Activated T-cell treated with anti-CD3 and anti-CD28 coated beads, Interleukin-2, amount 50 U/mL, for 72 hours (primary cell): ENCODE measurements at regions not wholly inside any gene's neighbourhood (a gene's known extent, or its start where the extent isn't known, plus 50 kb on each side); places are given as distances from the start of the nearest gene placed in this dataset.
A peak's percentile ranks its signal among the peaks of the same experiment; 100 is the strongest.

Experiments
- ATAC-seq, 2 donors: fragments of 150-1000 bp; cut with Tn5 transposase; replicated peaks in 1 of 2; 2 replicates each; pipeline ENCODE4 v1.10.0; 2021; ENCODE audit warnings: moderate library complexity in 2 of 2, mild to moderate bottlenecking in 1 of 2
- DNase-seq, 2 donors: peaks; one replicate each; pipeline ENCODE4 v3.0.0; 2021 to 2022; ENCODE audit warnings: mixed read lengths in 1 of 2
- H3K27ac Mint-ChIP-seq: one replicate; pipeline ENCODE4 v1.8.0; 2022; ENCODE audit warnings: mild to moderate bottlenecking, moderate library complexity, mixed read lengths
- H3K27me3 Mint-ChIP-seq: one replicate; pipeline ENCODE4 v1.8.0; 2022; ENCODE audit warnings: low read depth, mixed read lengths
- H3K36me3 Mint-ChIP-seq, 2 donors: one replicate each; pipeline ENCODE4 v1.8.0; 2022; ENCODE audit warnings: mixed read lengths in 2 of 2, mild to moderate bottlenecking in 1 of 2; ENCODE audit not compliant: insufficient read depth in 2 of 2
- H3K4me1 Mint-ChIP-seq: one replicate; pipeline ENCODE4 v1.8.0; 2022; ENCODE audit warnings: low read depth, mixed read lengths
- H3K4me3 Mint-ChIP-seq, 2 donors: one replicate each; pipeline ENCODE4 v1.8.0; 2022; ENCODE audit warnings: mild to moderate bottlenecking in 2 of 2, mixed read lengths in 2 of 2, moderate library complexity in 2 of 2
- H3K9me3 Mint-ChIP-seq, 2 donors: one replicate each; pipeline ENCODE4 v1.8.0; 2022; ENCODE audit warnings: mixed read lengths in 2 of 2

DNA sequence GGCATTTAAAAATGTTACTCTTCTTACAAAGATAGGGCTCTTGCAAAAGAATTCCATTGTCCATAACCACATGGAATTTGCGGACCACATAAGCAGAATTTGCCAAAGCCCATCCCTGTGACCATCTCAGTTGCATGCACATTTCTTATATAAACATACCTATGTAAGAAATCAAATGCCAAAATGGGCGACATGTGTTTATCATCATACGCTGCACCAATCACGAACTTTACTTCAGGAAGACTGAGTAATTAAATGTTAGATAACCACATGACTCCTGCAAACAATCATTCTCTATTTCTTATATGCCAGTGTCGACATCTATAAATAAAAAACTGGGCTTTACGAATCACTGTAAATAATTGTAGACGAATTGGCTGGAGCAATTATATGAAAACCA, 186.1 kb upstream of the RBMS1 start:
- no peak for ATAC-seq
- peaks cover 7% of the 10 kb centered on the region for H3K27me3 Mint-ChIP-seq
- H3K9me3 Mint-ChIP-seq: peaks cover 2 to 4% of the 10 kb centered on the region in 2 donors
- DNase-seq: no peak
- H3K36me3 Mint-ChIP-seq: peaks cover 0 to 2% of the 10 kb centered on the region in 2 donors
- no peak overlapping the region for H3K4me3 Mint-ChIP-seq
- H3K27ac Mint-ChIP-seq: peak overlapping the region; percentile 8
- no peaks in the 10 kb centered on the region for H3K4me1 Mint-ChIP-seq

- ATAC-seq (no peak), DNase-seq (no peak)
- no peaks in the 10 kb centered on the region for H3K4me1 Mint-ChIP-seq
- no peak overlapping the region for H3K4me3 Mint-ChIP-seq
- H3K27me3 Mint-ChIP-seq: peaks cover 7% of the 10 kb centered on the region
- peaks cover 0 to 2% of the 10 kb centered on the region in 2 donors for H3K36me3 Mint-ChIP-seq
- no peak overlapping the region for H3K27ac Mint-ChIP-seq
- peaks cover 2 to 4% of the 10 kb centered on the region in 2 donors for H3K9me3 Mint-ChIP-seq
Observed at GRCh38 chr2:160680294-160680693, 186.7 kb upstream of the RBMS1 start.

GRCh38 chr2:160680974-160681373, 187.4 kb upstream of the RBMS1 start:
- Mint-ChIP-seq H3K27me3 (peaks cover 7% of the 10 kb centered on the region), H3K4me1 (no peaks in the 10 kb centered on the region), H3K27ac (no peak overlapping the region), H3K9me3 (peaks cover 2 to 4% of the 10 kb centered on the region in 2 donors), H3K36me3 (peaks cover 0 to 2% of the 10 kb centered on the region in 2 donors), H3K4me3 (no peak overlapping the region)
- ATAC-seq: no peak
- DNase-seq: no peak

GRCh38 chr2:160683206-160683605, 189.6 kb upstream of the RBMS1 start:
- no peak for ATAC-seq
- Mint-ChIP-seq H3K4me3 (no peak overlapping the region), H3K27me3 (peaks cover 7% of the 10 kb centered on the region), H3K9me3 (peaks cover 2 to 4% of the 10 kb centered on the region in 2 donors), H3K27ac (no peak overlapping the region), H3K36me3 (peaks cover 0 to 2% of the 10 kb centered on the region in 2 donors), H3K4me1 (no peaks in the 10 kb centered on the region)
- DNase-seq: no peak

GRCh38 chr2:160687629-160688028, 194.0 kb upstream of the RBMS1 start:
- DNase-seq (no peak), ATAC-seq (no peak)
- H3K9me3 Mint-ChIP-seq: no peaks in the 10 kb centered on the region
- H3K4me1 Mint-ChIP-seq: no peaks in the 10 kb centered on the region
- no peaks in the 10 kb centered on the region for H3K36me3 Mint-ChIP-seq
- peaks cover 7% of the 10 kb centered on the region for H3K27me3 Mint-ChIP-seq
- no peak overlapping the region for H3K27ac Mint-ChIP-seq
- no peak overlapping the region for H3K4me3 Mint-ChIP-seq

- DNase-seq (no peak), ATAC-seq (no peak)
- Mint-ChIP-seq H3K27me3 (no peaks in the 10 kb centered on the region), H3K27ac (no peak overlapping the region), H3K4me3 (no peak overlapping the region), H3K36me3 (no peaks in the 10 kb centered on the region), H3K9me3 (peaks cover 0 to 2% of the 10 kb centered on the region in 2 donors), H3K4me1 (no peaks in the 10 kb centered on the region)
Observed at GRCh38 chr2:160689441-160689840, 195.8 kb upstream of the RBMS1 start.

- Mint-ChIP-seq H3K4me1 (no peaks in the 10 kb centered on the region), H3K27ac (no peak overlapping the region), H3K36me3 (no peaks in the 10 kb centered on the region), H3K9me3 (peaks cover 0 to 2% of the 10 kb centered on the region in 2 donors), H3K27me3 (no peaks in the 10 kb centered on the region), H3K4me3 (no peak overlapping the region)
- DNase-seq (no peak), ATAC-seq (no peak)
Observed at GRCh38 chr2:160694221-160694620, 200.6 kb upstream of the RBMS1 start.

DNA sequence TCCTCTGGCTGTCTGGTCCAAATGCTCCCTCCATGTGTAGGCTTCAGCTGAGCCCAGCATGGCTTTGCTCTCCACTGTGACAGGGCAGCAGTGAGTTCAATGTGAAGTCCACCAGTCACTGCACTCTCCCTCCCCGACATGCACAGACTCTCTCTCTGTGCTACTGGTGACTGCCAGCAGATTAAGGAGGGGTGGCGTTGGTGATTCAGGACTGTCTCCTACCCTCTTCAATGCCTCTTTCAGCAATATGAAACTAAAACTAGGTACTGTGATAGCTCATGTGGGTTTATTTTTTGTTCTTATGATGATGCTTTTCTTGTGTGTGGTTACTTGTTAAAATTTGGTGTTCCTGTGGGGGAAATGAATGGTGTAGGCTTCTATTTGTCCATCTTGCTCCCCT, 201.0 kb upstream of the RBMS1 start:
- no peak overlapping the region for H3K27ac Mint-ChIP-seq
- H3K9me3 Mint-ChIP-seq: peaks cover 0 to 2% of the 10 kb centered on the region in 2 donors
- no peaks in the 10 kb centered on the region for H3K4me1 Mint-ChIP-seq
- peak; percentile 35 to 58 for DNase-seq
- H3K27me3 Mint-ChIP-seq: no peaks in the 10 kb centered on the region
- no peak overlapping the region for H3K4me3 Mint-ChIP-seq
- no peaks in the 10 kb centered on the region for H3K36me3 Mint-ChIP-seq
- peak; percentile 99 for ATAC-seq

DNA sequence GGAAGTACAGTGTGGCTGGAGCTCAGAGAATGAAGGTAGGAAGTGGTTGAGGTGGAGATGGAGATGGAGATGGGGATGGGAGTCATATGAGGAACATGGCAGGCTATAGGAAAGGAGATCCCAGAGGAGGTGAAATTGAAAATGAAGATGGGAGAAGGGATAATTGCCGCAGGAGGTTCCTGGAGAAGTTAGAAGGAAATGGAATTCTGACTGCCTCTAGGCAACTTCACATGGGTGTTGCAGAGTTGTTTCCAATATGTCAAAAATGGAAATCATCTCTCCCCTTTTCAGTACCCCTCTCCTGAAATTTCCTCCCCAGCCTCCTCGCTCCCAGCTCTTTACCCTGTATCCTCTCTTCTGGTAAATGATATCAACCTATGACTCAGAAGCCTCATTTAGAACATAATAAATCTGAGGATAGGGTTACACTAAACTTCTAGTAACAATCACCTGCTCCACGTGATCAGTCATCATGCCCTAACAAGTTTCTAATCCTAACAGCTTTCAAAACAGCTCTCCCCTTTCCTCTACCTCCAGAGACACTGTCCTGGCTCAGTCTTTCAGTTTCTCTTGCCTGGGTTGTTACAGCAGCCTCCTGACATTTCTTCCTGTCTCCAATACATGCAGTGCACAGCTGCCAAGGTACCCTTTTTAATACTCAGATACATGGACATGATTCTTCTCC, 201.9 kb upstream of the RBMS1 start:
- Mint-ChIP-seq H3K4me1 (no peaks in the 10 kb centered on the region), H3K36me3 (no peaks in the 10 kb centered on the region), H3K4me3 (no peak overlapping the region), H3K27ac (no peak overlapping the region), H3K9me3 (peaks cover 0 to 2% of the 10 kb centered on the region in 2 donors), H3K27me3 (no peaks in the 10 kb centered on the region)
- ATAC-seq (peak in 1 of 2 donors; percentile 25), DNase-seq (no peak)

GRCh38 chr2:160696087-160696452, 202.5 kb upstream of the RBMS1 start:
- H3K36me3 Mint-ChIP-seq: no peaks in the 10 kb centered on the region
- no peaks in the 10 kb centered on the region for H3K27me3 Mint-ChIP-seq
- no peak overlapping the region for H3K4me3 Mint-ChIP-seq
- no peak overlapping the region for H3K27ac Mint-ChIP-seq
- DNase-seq (no peak), ATAC-seq (no peak)
- peaks cover 0 to 2% of the 10 kb centered on the region in 2 donors for H3K9me3 Mint-ChIP-seq
- H3K4me1 Mint-ChIP-seq: no peaks in the 10 kb centered on the region

DNA sequence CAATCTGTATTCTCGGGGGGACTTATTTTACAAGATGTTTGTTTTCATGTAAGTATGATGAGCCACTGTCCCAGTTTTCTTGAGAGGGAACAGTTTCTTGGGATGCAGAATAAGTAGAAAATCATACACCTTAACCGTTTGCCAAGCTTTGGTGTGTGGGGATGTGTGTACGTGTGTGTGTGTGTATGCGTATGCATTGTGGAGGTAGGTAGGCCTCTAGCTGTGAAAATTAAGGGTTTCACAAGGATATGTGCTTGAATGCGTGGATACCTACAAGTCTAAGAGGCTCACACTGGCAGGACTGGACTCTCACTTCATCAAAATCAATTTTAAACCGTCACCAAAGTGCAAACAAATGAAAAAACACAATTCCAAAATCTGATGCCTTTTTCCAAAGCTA, 204.2 kb upstream of the RBMS1 start:
- Mint-ChIP-seq H3K4me3 (no peak overlapping the region), H3K27me3 (no peaks in the 10 kb centered on the region), H3K4me1 (no peaks in the 10 kb centered on the region), H3K9me3 (peaks cover 0 to 2% of the 10 kb centered on the region in 2 donors), H3K27ac (no peak overlapping the region), H3K36me3 (no peaks in the 10 kb centered on the region)
- ATAC-seq (no peak), DNase-seq (no peak)

DNA sequence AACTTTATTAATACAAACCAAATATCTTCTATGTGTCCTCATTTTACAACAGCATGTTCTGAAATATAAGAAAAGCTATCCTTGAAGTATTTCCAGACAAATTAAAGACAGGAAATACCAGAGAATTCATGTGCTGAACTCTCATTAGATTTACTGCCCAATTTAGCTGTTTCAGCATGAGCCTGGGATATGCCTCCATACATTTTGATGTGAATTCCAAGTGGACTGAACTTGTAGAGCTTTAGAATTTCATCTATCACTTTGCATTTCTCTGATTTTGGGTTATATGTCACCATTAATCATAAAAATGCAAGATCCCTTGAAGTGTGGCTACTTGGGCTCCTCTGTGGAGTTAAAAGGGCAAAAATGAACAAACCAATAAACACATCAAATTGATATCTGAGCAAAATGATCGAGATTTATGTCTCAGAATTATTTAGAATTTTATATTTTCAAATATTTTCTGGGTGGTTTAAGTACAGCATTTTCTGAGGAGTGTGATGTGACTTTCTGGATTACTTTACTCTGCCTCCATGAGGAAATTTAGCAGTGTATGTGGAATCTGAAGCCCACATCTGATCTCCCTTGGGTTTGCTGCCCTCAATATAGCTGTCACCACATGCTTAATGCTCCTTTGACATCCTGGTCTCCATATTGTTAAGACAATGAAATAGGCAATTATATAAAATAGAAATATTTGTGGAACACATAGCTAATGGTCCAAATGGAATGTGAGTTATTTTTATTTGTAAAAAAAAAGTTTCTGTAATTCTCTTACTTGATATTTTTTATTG, 206.6 kb upstream of the RBMS1 start:
- no peaks in the 10 kb centered on the region for H3K27me3 Mint-ChIP-seq
- DNase-seq (no peak), ATAC-seq (no peak)
- no peak overlapping the region for H3K27ac Mint-ChIP-seq
- no peak overlapping the region for H3K4me3 Mint-ChIP-seq
- H3K36me3 Mint-ChIP-seq: no peaks in the 10 kb centered on the region
- peaks cover 16% of the 10 kb centered on the region for H3K4me1 Mint-ChIP-seq
- H3K9me3 Mint-ChIP-seq: no peaks in the 10 kb centered on the region

DNA sequence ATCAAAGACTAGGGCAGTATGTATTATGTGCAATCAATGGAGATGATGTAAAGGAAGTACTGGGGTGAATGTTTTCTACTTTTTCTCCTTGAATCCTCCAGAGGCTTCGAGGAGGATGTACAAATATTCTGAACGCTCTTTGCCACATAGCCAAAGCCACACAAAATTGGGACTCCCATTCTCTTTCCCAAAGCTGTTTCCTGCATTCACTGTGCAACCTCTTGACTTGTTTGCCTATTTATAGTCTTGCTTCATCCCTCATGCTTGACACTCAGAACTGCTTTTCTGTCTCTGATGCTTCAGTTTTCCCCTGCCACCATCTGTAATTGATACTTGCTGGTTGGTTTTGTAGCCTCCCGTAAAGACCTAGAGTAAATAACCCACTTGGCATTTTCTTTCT, 208.2 kb upstream of the RBMS1 start:
- Mint-ChIP-seq H3K27ac (no peak overlapping the region), H3K4me3 (no peak overlapping the region), H3K36me3 (no peaks in the 10 kb centered on the region), H3K9me3 (no peaks in the 10 kb centered on the region), H3K27me3 (no peaks in the 10 kb centered on the region), H3K4me1 (peaks cover 16% of the 10 kb centered on the region)
- DNase-seq (no peak), ATAC-seq (no peak)
